Lower leg skin (tissue), 3 donors: ENCODE measurements at regions not wholly inside any gene's neighbourhood (a gene's known extent, or its start where the extent isn't known, plus 50 kb on each side); places are given as distances from the start of the nearest gene placed in this dataset.

Experiments
- CTCF ChIP-seq, 3 donors: fragments of 450-650 bp; IDR thresholded peaks; one replicate each; pipeline ENCODE4 v1.5.1; 2016; ENCODE audit warnings: antibody characterized with exemption in 3 of 3, mild to moderate bottlenecking in 3 of 3, moderate library complexity in 2 of 3
- POLR2A ChIP-seq, 2 donors: fragments of 450-650 bp; IDR thresholded peaks; one replicate each; pipeline ENCODE4 v1.6.1; 2016 to 2017; ENCODE audit warnings: antibody characterized with exemption in 2 of 2, mild to moderate bottlenecking in 1 of 2, moderate library complexity in 1 of 2

- TF ChIP-seq POLR2A (IDR thresholded peaks at IDR 0.05) (no peak), CTCF (IDR thresholded peaks at IDR 0.05) (no peak)
Measured at GRCh38 chr22:48761546-48761945, 1066.1 kb downstream of the BRD1 start.
